OCI-LY7 (cell line): ENCODE measurements at regions not wholly inside any gene's neighbourhood (a gene's known extent, or its start where the extent isn't known, plus 50 kb on each side); places are given as distances from the start of the nearest gene placed in this dataset.

ENCODE experiments used
- BruUV-seq: library from RNA; stranded (reverse); fragments of 400-500 nt; replicated peaks from 2 replicates; lab custom pipeline; 2021; lab: Mats Ljungman, UMichigan
- CTCF ChIA-PET: fragments of 300-600 bp; sonication (Branson Sonifier 250); formaldehyde crosslinking; loops from one replicate; lab custom pipeline; 2022; ENCODE audit warnings: antibody characterized with exemption; ENCODE audit not compliant: unreplicated experiment; lab: Charles Lee
- POLR2A ChIA-PET: fragments of 300-600 bp; sonication (Branson Sonifier 250); formaldehyde crosslinking; loops from one replicate; lab custom pipeline; 2022; ENCODE audit warnings: antibody characterized with exemption; lab: Charles Lee
- DNase-seq: peaks from one replicate; pipeline ENCODE4 v3.0.0-alpha.2; 2015; ENCODE audit warnings: low spot score
- H2AFZ ChIP-seq: fragments of 200-600 bp; sonication (generic), shearing (Covaris generic); 2 replicates; pipeline ENCODE4 v1.6.1; 2014; ENCODE audit warnings: mild to moderate bottlenecking, antibody characterized with exemption, low read length, moderate library complexity
- H3K27ac ChIP-seq: fragments of 200-600 bp; sonication (generic); 2 replicates; pipeline ENCODE4 v1.5.1; 2014; ENCODE audit warnings: mixed run types, low read depth, mild to moderate bottlenecking, moderate library complexity, low read length, inconsistent platforms; ENCODE audit not compliant: poor library complexity, severe bottlenecking
- H3K36me3 ChIP-seq: fragments of 200-600 bp; sonication (generic); 2 replicates; pipeline ENCODE4 v1.6.1; 2014; ENCODE audit warnings: mild to moderate bottlenecking, antibody characterized with exemption, low read length, moderate library complexity, mixed read lengths; ENCODE audit not compliant: insufficient read depth
- H3K4me1 ChIP-seq: fragments of 200-600 bp; sonication (generic); 2 replicates; pipeline ENCODE4 v1.5.1; 2014; ENCODE audit warnings: mild to moderate bottlenecking, low read length; ENCODE audit not compliant: insufficient read depth, poor library complexity, severe bottlenecking
- H3K4me2 ChIP-seq: fragments of 200-600 bp; sonication (generic); 2 replicates; pipeline ENCODE4 v1.6.1; 2014; ENCODE audit warnings: mild to moderate bottlenecking, low read length
- H3K4me3 ChIP-seq: fragments of 200-600 bp; sonication (generic); 2 replicates; pipeline ENCODE4 v1.5.1; 2014; ENCODE audit warnings: mild to moderate bottlenecking, low read depth, low read length; ENCODE audit not compliant: poor library complexity, severe bottlenecking
- H3K79me2 ChIP-seq: fragments of 200-600 bp; sonication (generic); 2 replicates; pipeline ENCODE4 v1.6.1; 2016; ENCODE audit warnings: low read depth, mild to moderate bottlenecking, low read length, moderate library complexity, mixed read lengths; ENCODE audit not compliant: insufficient read depth
- H3K9me2 ChIP-seq: fragments of 200-600 bp; sonication (generic); 2 replicates; pipeline ENCODE4 v1.6.1; 2016; ENCODE audit warnings: mild to moderate bottlenecking, low read length, mixed read lengths; ENCODE audit not compliant: insufficient read depth
- H3K9me3 ChIP-seq: fragments of 200-600 bp; sonication (generic); 2 replicates; pipeline ENCODE4 v1.6.1; 2014; ENCODE audit warnings: mild to moderate bottlenecking, mixed run types, low read length, mixed read lengths
- H4K20me1 ChIP-seq: fragments of 200-600 bp; sonication (generic); 2 replicates; pipeline ENCODE4 v1.6.1; 2014; ENCODE audit warnings: mild to moderate bottlenecking, antibody characterized with exemption, low read length, moderate library complexity, mixed read lengths; ENCODE audit not compliant: insufficient read depth
- CTCF ChIP-seq: fragments of 200-600 bp; sonication (generic); conservative IDR thresholded peaks from 2 replicates; pipeline ENCODE4 v1.5.1; 2014; ENCODE audit warnings: mild to moderate bottlenecking, antibody characterized with exemption, low read length, moderate library complexity, mixed read lengths
- EZH2phosphoT487 ChIP-seq: fragments of 200-600 bp; sonication (generic); IDR thresholded peaks from 2 replicates; pipeline ENCODE4 v1.6.1; 2018; ENCODE audit warnings: low read depth, borderline replicate concordance, mild to moderate bottlenecking, mixed run types, antibody characterized with exemption, low read length, moderate library complexity, mixed read lengths
- intact Hi-C: fragments of 100-400 bp; cut with micrococcal nuclease; formaldehyde crosslinking; loops from one replicate; pipeline ENCODE4 v1.10.0; 2022; ENCODE audit not compliant: unreplicated experiment

DNA sequence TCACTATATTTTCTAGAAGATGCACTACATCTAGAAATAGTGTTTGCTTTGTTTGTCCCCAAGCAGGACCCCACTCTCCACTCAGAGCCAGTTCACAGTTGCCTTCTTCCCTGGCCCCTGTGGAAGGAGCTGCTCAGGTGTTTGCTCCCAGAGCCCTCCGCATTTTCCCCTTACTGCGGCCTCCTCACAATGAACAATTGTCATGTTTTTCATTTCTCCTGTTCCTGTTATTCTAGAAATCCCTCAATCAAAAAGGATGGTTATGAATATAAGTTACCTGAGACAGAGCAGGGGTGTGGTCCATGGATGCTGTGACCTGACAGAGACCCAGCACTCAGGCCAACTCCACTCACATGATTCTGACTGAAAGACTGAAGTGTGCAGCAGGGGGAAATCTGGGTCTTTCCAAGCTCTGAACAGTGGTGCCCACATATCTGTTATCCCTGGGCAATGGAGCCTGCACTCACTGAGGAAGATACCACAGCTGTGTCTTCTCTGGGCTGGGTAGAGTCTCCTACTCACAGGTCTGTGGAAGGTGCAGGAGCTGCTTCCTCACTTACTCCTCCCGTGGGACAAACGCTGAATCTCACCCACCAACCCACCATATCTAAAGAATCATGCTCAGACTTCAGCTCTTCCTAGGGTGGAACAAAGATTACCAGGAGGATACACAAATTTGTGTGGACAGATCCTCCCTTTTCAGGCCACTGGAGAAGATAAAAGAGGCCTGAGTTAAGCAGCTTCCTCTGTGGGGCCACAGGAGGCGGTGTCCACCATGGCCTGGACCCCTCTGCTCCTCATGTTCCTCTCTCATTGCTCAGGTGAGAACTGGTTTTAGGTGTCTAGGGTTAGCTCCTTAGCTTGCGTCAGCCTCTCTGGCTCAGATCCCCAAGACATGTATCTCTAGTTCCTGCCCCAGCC lies 87.1 kb upstream of the TOP3B start:
- Histone ChIP-seq H2AFZ (no peak overlapping the region), H3K4me2 (no peak overlapping the region)
- BruUV-seq = no TSS peak

DNA sequence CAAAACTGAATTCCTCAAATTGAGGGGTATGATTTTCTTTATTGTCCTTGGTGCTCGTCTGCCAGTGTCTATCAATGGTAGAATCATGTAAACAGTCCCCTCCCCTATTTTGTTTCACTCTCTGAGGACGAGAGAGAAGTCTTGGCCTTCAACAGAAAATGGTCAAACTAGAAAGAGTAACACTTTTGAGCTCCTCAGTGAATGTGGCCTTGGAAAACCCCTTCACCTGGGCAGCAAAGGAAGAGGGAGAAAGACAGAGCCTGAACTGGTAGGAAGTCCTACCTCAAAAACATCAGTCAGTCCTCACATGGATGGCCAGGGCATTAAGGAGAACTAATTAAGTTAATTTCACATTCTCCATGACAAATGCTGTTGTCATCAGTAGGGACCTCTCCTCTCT lies 86.1 kb upstream of the TOP3B start:
- H3K27ac ChIP-seq = no peak overlapping the region
- H2AFZ ChIP-seq = no peak overlapping the region
- H3K36me3 ChIP-seq = no peaks in the 10 kb centered on the region
- no peaks in the 10 kb centered on the region for H3K4me1 ChIP-seq
- no peak overlapping the region for H3K4me2 ChIP-seq
- H4K20me1 ChIP-seq = no peaks in the 10 kb centered on the region
- ChIA-PET POLR2A (no interaction called here), CTCF (no interaction called here)
- H3K9me2 ChIP-seq = no peaks in the 10 kb centered on the region
- H3K9me3 ChIP-seq = no peaks in the 10 kb centered on the region
- no peak for TF ChIP-seq EZH2phosphoT487
- TF ChIP-seq CTCF = no peak
- no TSS peak for BruUV-seq
- H3K79me2 ChIP-seq = no peaks in the 10 kb centered on the region
- DNase-seq = no peak
- H3K4me3 ChIP-seq = no peak overlapping the region
- intact Hi-C loops = no loop called here

More for the DNA sequence above, 87.1 kb upstream of the TOP3B start:
- Histone ChIP-seq H3K4me1 (no peaks in the 10 kb centered on the region), H4K20me1 (no peaks in the 10 kb centered on the region), H3K27ac (no peak overlapping the region), H3K9me2 (no peaks in the 10 kb centered on the region), H3K36me3 (no peaks in the 10 kb centered on the region), H3K79me2 (no peaks in the 10 kb centered on the region), H3K9me3 (no peaks in the 10 kb centered on the region), H3K4me3 (no peak overlapping the region)
- ChIA-PET CTCF (interaction anchor here (0.8 kb wide), 1 partner anchor 29 kb away, joined by 3 read pairs; no protein-coding TSS in a partner anchor), POLR2A (interaction anchor here (0.9 kb wide), 1 partner anchor 15 kb away, joined by 3 read pairs; no protein-coding TSS in a partner anchor)
- intact Hi-C loops = no loop called here
- no peak for TF ChIP-seq EZH2phosphoT487
- TF ChIP-seq CTCF = no peak
- DNase-seq = no peak

DNA sequence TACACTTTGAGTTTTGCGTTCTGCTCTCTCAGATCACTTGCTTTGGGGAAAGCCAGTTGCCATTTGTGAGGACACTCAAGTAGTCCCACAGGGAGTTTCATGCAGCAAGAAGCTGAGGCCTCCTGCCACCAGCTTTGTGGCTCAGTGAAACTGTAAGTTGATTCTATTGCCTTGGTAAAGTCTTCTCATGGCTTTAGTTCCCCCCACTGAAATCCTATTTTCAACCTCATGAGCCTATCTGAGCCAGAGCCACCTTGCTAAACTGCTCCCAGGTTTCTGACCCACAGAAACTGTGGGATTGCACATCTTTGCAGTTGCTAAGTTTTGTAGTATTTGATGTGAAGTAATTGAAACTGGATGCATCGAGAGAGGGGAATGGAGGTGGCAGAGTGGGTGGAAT lies 85.4 kb upstream of the TOP3B start:
- Histone ChIP-seq H3K4me2 (no peak overlapping the region), H3K9me2 (no peaks in the 10 kb centered on the region), H3K9me3 (no peaks in the 10 kb centered on the region), H3K27ac (no peak overlapping the region), H4K20me1 (no peaks in the 10 kb centered on the region), H3K36me3 (no peaks in the 10 kb centered on the region), H3K4me1 (peaks cover 4% of the 10 kb centered on the region), H3K4me3 (no peak overlapping the region), H3K79me2 (no peaks in the 10 kb centered on the region), H2AFZ (no peak overlapping the region)
- ChIA-PET POLR2A (interaction anchor here (0.8 kb wide), 1 partner anchor 39 kb away, joined by 3 read pairs; no protein-coding TSS in a partner anchor), CTCF (no interaction called here)
- intact Hi-C loops = no loop called here
- no peak for DNase-seq
- TF ChIP-seq CTCF (no peak), EZH2phosphoT487 (no peak)
- no TSS peak for BruUV-seq
